ENCODE measurements at regions not wholly inside any gene's neighbourhood (a gene's known extent, or its start where the extent isn't known, plus 50 kb on each side); places are given as distances from the start of the nearest gene placed in this dataset.
A peak's percentile ranks its signal among the peaks of the same experiment; 100 is the strongest.

DNA sequence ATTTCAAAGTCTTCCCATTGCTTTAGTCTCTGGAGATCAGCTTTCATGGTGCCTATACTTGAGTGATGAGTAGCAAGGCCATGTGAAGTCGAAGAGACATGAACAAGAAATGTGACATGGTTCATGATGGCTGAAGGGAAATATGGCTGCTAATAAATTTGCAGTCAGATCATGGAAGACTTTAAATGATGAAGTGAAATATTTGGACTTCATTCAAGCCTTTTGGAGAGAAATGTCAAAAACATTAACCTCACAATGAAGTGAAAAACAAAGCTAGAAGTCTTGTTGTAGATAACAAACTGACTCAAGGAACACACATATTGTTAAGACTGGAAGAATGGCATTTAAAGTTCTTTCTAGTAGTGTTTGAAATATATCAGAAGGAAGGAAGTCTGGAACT, 120.3 kb upstream of the CCDC54 start:
- no peaks in the 10 kb centered on the region for H3K27me3 ChIP-seq (ENCODE audit: control insufficient read depth in 2 of 2, insufficient read depth in 2 of 2, low read length in 2 of 2)
- H3K4me3 ChIP-seq (ENCODE audit: low read length in 2 of 2): no peak overlapping the region
- H3K36me3 ChIP-seq (ENCODE audit: control insufficient read depth in 2 of 2, insufficient read depth in 2 of 2, low read length in 2 of 2): no peaks in the 10 kb centered on the region
- no peak overlapping the region for H3K9ac ChIP-seq (ENCODE audit: low read depth in 1 of 2, low read length in 2 of 2)
- H3K9me3 ChIP-seq (ENCODE audit: control insufficient read depth in 2 of 2, low read length in 2 of 2): no peaks in the 10 kb centered on the region
- no peaks in the 10 kb centered on the region for H3K4me1 ChIP-seq (ENCODE audit: control insufficient read depth in 2 of 2, insufficient read depth in 2 of 2, low read length in 2 of 2)
- H3K27ac ChIP-seq (ENCODE audit: low read depth in 2 of 2, low read length in 2 of 2): no peak overlapping the region

DNA sequence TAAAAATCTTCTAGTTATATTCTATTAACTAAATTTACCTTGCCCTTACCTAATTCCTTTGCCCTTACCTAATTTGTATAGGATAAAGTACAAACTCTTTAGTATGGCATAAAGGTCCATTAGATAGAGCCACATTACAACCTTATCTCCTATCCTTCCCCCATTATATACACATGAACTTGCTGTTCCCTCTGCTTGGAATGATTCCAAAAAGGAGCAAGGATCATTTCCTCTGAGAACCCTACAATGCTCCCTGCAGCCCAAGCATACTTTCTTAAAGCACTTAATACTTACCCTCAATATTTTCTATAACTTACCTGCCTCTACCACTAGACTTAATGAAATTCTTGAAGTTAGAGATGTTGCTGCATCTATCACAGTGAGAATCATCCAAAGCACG, 118.9 kb upstream of the CCDC54 start:
- no peak overlapping the region for H3K4me3 ChIP-seq (ENCODE audit: low read length in 2 of 2)
- H3K4me1 ChIP-seq (ENCODE audit: control insufficient read depth in 2 of 2, insufficient read depth in 2 of 2, low read length in 2 of 2): no peaks in the 10 kb centered on the region
- no peaks in the 10 kb centered on the region for H3K9me3 ChIP-seq (ENCODE audit: control insufficient read depth in 2 of 2, low read length in 2 of 2)
- no peak overlapping the region for H3K27ac ChIP-seq (ENCODE audit: low read depth in 2 of 2, low read length in 2 of 2)
- H3K36me3 ChIP-seq (ENCODE audit: control insufficient read depth in 2 of 2, insufficient read depth in 2 of 2, low read length in 2 of 2): no peaks in the 10 kb centered on the region
- no peak overlapping the region for H3K9ac ChIP-seq (ENCODE audit: low read depth in 1 of 2, low read length in 2 of 2)
- no peaks in the 10 kb centered on the region for H3K27me3 ChIP-seq (ENCODE audit: control insufficient read depth in 2 of 2, insufficient read depth in 2 of 2, low read length in 2 of 2)

DNA sequence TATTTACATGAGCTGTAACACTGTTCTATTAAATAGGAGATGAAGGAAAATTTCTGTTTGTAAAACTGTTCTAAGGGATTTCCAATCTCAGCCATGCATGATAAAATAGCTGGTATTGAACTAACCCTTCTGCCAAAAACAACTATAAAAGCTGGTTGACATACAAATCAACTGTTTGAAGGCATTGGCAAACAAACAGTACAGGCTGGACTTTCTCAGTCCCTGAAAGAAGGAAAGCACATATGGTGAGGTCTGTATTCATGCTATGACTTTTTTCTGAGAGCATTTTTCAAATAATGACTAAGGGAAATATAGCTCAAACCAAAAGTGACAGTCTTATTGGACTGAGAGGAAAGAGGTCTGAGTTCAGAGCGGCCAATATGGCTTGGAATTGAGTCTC, 117.0 kb upstream of the CCDC54 start:
- no peaks in the 10 kb centered on the region for H3K4me1 ChIP-seq (ENCODE audit: control insufficient read depth in 2 of 2, insufficient read depth in 2 of 2, low read length in 2 of 2)
- H3K9me3 ChIP-seq (ENCODE audit: control insufficient read depth in 2 of 2, low read length in 2 of 2): no peaks in the 10 kb centered on the region
- no peak overlapping the region for H3K9ac ChIP-seq (ENCODE audit: low read depth in 1 of 2, low read length in 2 of 2)
- no peaks in the 10 kb centered on the region for H3K27me3 ChIP-seq (ENCODE audit: control insufficient read depth in 2 of 2, insufficient read depth in 2 of 2, low read length in 2 of 2)
- no peaks in the 10 kb centered on the region for H3K36me3 ChIP-seq (ENCODE audit: control insufficient read depth in 2 of 2, insufficient read depth in 2 of 2, low read length in 2 of 2)
- H3K4me3 ChIP-seq (ENCODE audit: low read length in 2 of 2): no peak overlapping the region
- no peak overlapping the region for H3K27ac ChIP-seq (ENCODE audit: low read depth in 2 of 2, low read length in 2 of 2)

DNA sequence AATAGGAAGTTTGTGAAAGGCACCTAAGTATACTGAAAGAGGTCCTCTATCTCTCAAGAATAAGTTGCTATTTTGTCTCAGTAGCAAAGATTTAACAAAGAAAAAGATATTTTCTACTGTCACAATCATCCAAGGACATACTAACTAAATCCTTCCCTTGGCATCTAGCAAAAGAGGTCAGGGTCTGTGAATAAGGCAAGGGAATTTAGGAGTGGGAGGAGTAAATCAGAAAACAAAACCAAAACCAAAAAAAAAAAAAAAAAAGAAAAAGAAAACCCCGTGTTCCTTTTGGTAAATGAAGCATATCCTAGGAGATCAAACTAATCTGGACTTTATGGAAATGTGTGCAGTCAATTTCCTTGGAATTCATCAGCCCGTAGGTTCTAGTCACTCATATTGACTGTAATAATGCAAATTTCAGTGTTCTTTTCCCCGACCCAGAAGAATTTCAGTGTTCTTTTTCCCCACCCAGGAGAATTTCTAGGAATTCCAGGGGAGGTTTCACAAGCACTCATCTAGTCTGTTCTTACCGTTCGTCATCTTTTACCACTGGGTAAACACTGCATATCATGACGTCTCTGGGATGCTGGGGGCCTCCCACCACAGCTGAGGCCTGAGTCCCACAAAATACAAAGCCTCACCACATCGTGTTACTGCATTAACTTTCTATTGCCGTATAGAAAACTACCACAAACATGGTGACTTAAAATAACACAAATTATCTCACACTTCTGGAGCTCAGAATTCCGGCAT, 113.8 kb upstream of the CCDC54 start:
- no peak overlapping the region for H3K27ac ChIP-seq (ENCODE audit: low read depth in 2 of 2, low read length in 2 of 2)
- no peaks in the 10 kb centered on the region for H3K9me3 ChIP-seq (ENCODE audit: control insufficient read depth in 2 of 2, low read length in 2 of 2)

GRCh38 chr3:107264888-107265287, 112.4 kb upstream of the CCDC54 start:
- Histone ChIP-seq H3K4me1 (ENCODE audit: control insufficient read depth in 2 of 2, insufficient read depth in 2 of 2, low read length in 2 of 2) (no peaks in the 10 kb centered on the region), H3K9me3 (ENCODE audit: control insufficient read depth in 2 of 2, low read length in 2 of 2) (no peaks in the 10 kb centered on the region), H3K36me3 (ENCODE audit: control insufficient read depth in 2 of 2, insufficient read depth in 2 of 2, low read length in 2 of 2) (no peaks in the 10 kb centered on the region), H3K4me3 (ENCODE audit: low read length in 2 of 2) (no peak overlapping the region), H3K27ac (ENCODE audit: low read depth in 2 of 2, low read length in 2 of 2) (no peak overlapping the region), H3K9ac (ENCODE audit: low read depth in 1 of 2, low read length in 2 of 2) (no peak overlapping the region), H3K27me3 (ENCODE audit: control insufficient read depth in 2 of 2, insufficient read depth in 2 of 2, low read length in 2 of 2) (no peaks in the 10 kb centered on the region)

More for the DNA sequence above, 113.8 kb upstream of the CCDC54 start:
- Histone ChIP-seq H3K36me3 (ENCODE audit: control insufficient read depth in 2 of 2, insufficient read depth in 2 of 2, low read length in 2 of 2) (no peaks in the 10 kb centered on the region), H3K4me3 (ENCODE audit: low read length in 2 of 2) (peak overlapping the region in 1 of 2 donors; percentile 56), H3K9ac (ENCODE audit: low read depth in 1 of 2, low read length in 2 of 2) (no peak overlapping the region), H3K27me3 (ENCODE audit: control insufficient read depth in 2 of 2, insufficient read depth in 2 of 2, low read length in 2 of 2) (no peaks in the 10 kb centered on the region), H3K4me1 (ENCODE audit: control insufficient read depth in 2 of 2, insufficient read depth in 2 of 2, low read length in 2 of 2) (no peaks in the 10 kb centered on the region)

- Histone ChIP-seq H3K36me3 (ENCODE audit: control insufficient read depth in 2 of 2, insufficient read depth in 2 of 2, low read length in 2 of 2) (no peaks in the 10 kb centered on the region), H3K4me3 (ENCODE audit: low read length in 2 of 2) (no peak overlapping the region), H3K9me3 (ENCODE audit: control insufficient read depth in 2 of 2, low read length in 2 of 2) (no peaks in the 10 kb centered on the region), H3K9ac (ENCODE audit: low read depth in 1 of 2, low read length in 2 of 2) (no peak overlapping the region), H3K27ac (ENCODE audit: low read depth in 2 of 2, low read length in 2 of 2) (no peak overlapping the region), H3K27me3 (ENCODE audit: control insufficient read depth in 2 of 2, insufficient read depth in 2 of 2, low read length in 2 of 2) (no peaks in the 10 kb centered on the region), H3K4me1 (ENCODE audit: control insufficient read depth in 2 of 2, insufficient read depth in 2 of 2, low read length in 2 of 2) (no peaks in the 10 kb centered on the region)
Observed at GRCh38 chr3:107265526-107265925, 111.7 kb upstream of the CCDC54 start.

- H3K27me3 ChIP-seq (ENCODE audit: control insufficient read depth in 2 of 2, insufficient read depth in 2 of 2, low read length in 2 of 2): no peaks in the 10 kb centered on the region
- H3K9me3 ChIP-seq (ENCODE audit: control insufficient read depth in 2 of 2, low read length in 2 of 2): no peaks in the 10 kb centered on the region
- no peaks in the 10 kb centered on the region for H3K36me3 ChIP-seq (ENCODE audit: control insufficient read depth in 2 of 2, insufficient read depth in 2 of 2, low read length in 2 of 2)
- H3K4me1 ChIP-seq (ENCODE audit: control insufficient read depth in 2 of 2, insufficient read depth in 2 of 2, low read length in 2 of 2): no peaks in the 10 kb centered on the region
- H3K27ac ChIP-seq (ENCODE audit: low read depth in 2 of 2, low read length in 2 of 2): no peak overlapping the region
- no peak overlapping the region for H3K9ac ChIP-seq (ENCODE audit: low read depth in 1 of 2, low read length in 2 of 2)
- H3K4me3 ChIP-seq (ENCODE audit: low read length in 2 of 2): no peak overlapping the region
Observed at GRCh38 chr3:107268469-107268868, 108.8 kb upstream of the CCDC54 start.

DNA sequence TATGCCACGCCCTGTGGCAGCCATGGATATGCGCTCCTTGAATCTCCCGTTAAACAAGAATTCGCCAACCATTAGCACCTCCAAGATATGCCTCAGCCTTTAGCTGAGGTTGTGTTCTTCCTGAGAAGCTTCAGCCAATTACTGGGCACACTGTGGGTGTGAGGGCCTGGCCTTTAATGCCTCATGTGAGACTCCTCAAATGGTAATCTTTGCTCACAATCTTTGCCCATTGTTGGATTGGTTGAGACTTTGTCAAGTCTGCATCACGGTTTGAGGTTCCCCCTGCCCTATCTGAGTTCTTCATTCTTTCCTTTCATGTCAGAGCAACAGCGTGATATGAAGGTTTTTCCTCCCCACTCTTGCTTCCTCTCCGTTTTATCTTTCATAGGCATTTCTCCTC, 108.1 kb upstream of the CCDC54 start:
- no peaks in the 10 kb centered on the region for H3K36me3 ChIP-seq (ENCODE audit: control insufficient read depth in 2 of 2, insufficient read depth in 2 of 2, low read length in 2 of 2)
- H3K4me3 ChIP-seq (ENCODE audit: low read length in 2 of 2): no peak overlapping the region
- no peak overlapping the region for H3K27ac ChIP-seq (ENCODE audit: low read depth in 2 of 2, low read length in 2 of 2)
- no peaks in the 10 kb centered on the region for H3K27me3 ChIP-seq (ENCODE audit: control insufficient read depth in 2 of 2, insufficient read depth in 2 of 2, low read length in 2 of 2)
- no peaks in the 10 kb centered on the region for H3K4me1 ChIP-seq (ENCODE audit: control insufficient read depth in 2 of 2, insufficient read depth in 2 of 2, low read length in 2 of 2)
- H3K9me3 ChIP-seq (ENCODE audit: control insufficient read depth in 2 of 2, low read length in 2 of 2): no peaks in the 10 kb centered on the region
- H3K9ac ChIP-seq (ENCODE audit: low read depth in 1 of 2, low read length in 2 of 2): no peak overlapping the region

- H3K27ac ChIP-seq (ENCODE audit: low read depth in 2 of 2, low read length in 2 of 2): no peak overlapping the region
- no peaks in the 10 kb centered on the region for H3K4me1 ChIP-seq (ENCODE audit: control insufficient read depth in 2 of 2, insufficient read depth in 2 of 2, low read length in 2 of 2)
- H3K9me3 ChIP-seq (ENCODE audit: control insufficient read depth in 2 of 2, low read length in 2 of 2): no peaks in the 10 kb centered on the region
- no peaks in the 10 kb centered on the region for H3K36me3 ChIP-seq (ENCODE audit: control insufficient read depth in 2 of 2, insufficient read depth in 2 of 2, low read length in 2 of 2)
- H3K4me3 ChIP-seq (ENCODE audit: low read length in 2 of 2): no peak overlapping the region
- H3K9ac ChIP-seq (ENCODE audit: low read depth in 1 of 2, low read length in 2 of 2): no peak overlapping the region
- H3K27me3 ChIP-seq (ENCODE audit: control insufficient read depth in 2 of 2, insufficient read depth in 2 of 2, low read length in 2 of 2): no peaks in the 10 kb centered on the region
Observed at GRCh38 chr3:107271787-107272387, 105.4 kb upstream of the CCDC54 start.

GRCh38 chr3:107272471-107272870, 104.8 kb upstream of the CCDC54 start:
- no peaks in the 10 kb centered on the region for H3K27me3 ChIP-seq (ENCODE audit: control insufficient read depth in 2 of 2, insufficient read depth in 2 of 2, low read length in 2 of 2)
- H3K27ac ChIP-seq (ENCODE audit: low read depth in 2 of 2, low read length in 2 of 2): no peak overlapping the region
- no peak overlapping the region for H3K9ac ChIP-seq (ENCODE audit: low read depth in 1 of 2, low read length in 2 of 2)
- no peak overlapping the region for H3K4me3 ChIP-seq (ENCODE audit: low read length in 2 of 2)
- no peaks in the 10 kb centered on the region for H3K9me3 ChIP-seq (ENCODE audit: control insufficient read depth in 2 of 2, low read length in 2 of 2)
- no peaks in the 10 kb centered on the region for H3K4me1 ChIP-seq (ENCODE audit: control insufficient read depth in 2 of 2, insufficient read depth in 2 of 2, low read length in 2 of 2)
- H3K36me3 ChIP-seq (ENCODE audit: control insufficient read depth in 2 of 2, insufficient read depth in 2 of 2, low read length in 2 of 2): no peaks in the 10 kb centered on the region
